ENCODE measurements at regions not wholly inside any gene's neighbourhood (a gene's known extent, or its start where the extent isn't known, plus 50 kb on each side); places are given as distances from the start of the nearest gene placed in this dataset.
"Not testable (repeated sequence)": the region's sequence is repeated elsewhere in the genome, so short reads cannot be mapped to it uniquely, and the experiment has no call there.

DNA sequence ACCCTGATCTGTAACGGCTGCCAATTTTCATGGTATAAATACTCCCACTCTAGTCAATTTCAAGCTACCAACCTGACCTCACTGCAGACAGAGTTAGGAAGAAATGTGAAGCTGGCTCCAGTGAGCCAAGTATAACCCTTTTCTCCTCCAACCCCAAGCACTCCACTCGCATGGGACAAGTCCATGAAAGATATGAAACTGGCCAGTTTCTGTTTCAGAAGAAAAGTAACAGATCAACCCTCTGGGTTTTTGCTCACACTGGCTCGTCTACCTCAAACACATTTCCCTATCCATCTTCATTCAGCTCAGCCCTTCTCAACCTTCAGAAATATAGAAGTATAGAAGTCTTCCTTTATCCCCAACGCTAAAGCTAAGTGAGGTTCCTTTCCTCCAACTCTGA, 82.4 kb upstream of the NDP start:
- no peak for DNase-seq
- peak overlapping the region; percentile 54 for H3K27ac Mint-ChIP-seq
- H3K4me3 Mint-ChIP-seq: no peak overlapping the region
- peaks cover 39% of the 10 kb centered on the region for H3K9me3 Mint-ChIP-seq
- H3K36me3 Mint-ChIP-seq (ENCODE audit: low read depth): no peaks in the 10 kb centered on the region
- H3K27me3 Mint-ChIP-seq (ENCODE audit: low read depth, poor library complexity): peaks cover 9% of the 10 kb centered on the region
- TF ChIP-seq, protein P1, sequence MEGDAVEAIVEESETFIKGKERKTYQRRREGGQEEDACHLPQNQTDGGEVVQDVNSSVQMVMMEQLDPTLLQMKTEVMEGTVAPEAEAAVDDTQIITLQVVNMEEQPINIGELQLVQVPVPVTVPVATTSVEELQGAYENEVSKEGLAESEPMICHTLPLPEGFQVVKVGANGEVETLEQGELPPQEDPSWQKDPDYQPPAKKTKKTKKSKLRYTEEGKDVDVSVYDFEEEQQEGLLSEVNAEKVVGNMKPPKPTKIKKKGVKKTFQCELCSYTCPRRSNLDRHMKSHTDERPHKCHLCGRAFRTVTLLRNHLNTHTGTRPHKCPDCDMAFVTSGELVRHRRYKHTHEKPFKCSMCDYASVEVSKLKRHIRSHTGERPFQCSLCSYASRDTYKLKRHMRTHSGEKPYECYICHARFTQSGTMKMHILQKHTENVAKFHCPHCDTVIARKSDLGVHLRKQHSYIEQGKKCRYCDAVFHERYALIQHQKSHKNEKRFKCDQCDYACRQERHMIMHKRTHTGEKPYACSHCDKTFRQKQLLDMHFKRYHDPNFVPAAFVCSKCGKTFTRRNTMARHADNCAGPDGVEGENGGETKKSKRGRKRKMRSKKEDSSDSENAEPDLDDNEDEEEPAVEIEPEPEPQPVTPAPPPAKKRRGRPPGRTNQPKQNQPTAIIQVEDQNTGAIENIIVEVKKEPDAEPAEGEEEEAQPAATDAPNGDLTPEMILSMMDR (IDR thresholded peaks at IDR 0.05): no peak
- no peaks in the 10 kb centered on the region for H3K4me1 Mint-ChIP-seq

DNA sequence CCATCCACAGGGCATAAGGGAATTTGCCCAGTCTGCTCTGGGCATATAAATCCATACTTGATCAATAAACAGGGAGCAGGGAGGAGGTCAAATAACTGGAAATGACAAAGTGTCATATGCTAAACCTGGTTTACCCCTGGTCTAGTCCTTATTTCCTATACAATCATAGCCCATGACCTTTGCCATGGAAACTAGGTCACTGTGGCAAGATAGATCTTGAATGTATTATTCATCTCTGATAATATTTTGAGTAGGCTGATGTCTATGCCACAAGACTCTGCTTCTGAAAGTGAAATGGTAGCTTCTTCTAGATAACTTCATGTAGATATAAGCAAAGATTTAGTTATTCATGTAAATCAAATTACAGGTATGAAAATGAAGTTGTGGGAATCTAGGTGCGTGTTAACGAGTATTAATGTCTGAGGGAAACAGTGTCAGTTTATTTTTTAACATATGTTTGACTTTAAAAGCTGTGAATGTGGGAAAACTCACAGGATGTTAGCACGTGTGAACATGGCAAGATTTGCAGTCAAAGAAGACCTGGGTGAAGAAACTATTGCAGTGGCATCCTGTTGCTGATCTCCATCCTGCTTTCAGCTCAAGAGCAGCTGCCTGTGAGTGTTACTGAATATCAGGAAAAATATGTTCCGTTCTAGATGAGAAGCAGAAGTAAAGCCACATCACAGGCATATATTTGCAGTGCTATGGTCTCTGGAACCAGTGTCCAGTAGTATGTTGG, 81.8 kb upstream of the NDP start:
- DNase-seq: no peak
- Mint-ChIP-seq H3K27me3 (ENCODE audit: low read depth, poor library complexity) (peaks cover 9% of the 10 kb centered on the region), H3K27ac (no peak overlapping the region), H3K36me3 (ENCODE audit: low read depth) (no peaks in the 10 kb centered on the region), H3K4me3 (no peak overlapping the region), H3K9me3 (peaks cover 38% of the 10 kb centered on the region), H3K4me1 (no peaks in the 10 kb centered on the region)
- TF ChIP-seq, protein P1 (IDR thresholded peaks at IDR 0.05): no peak

- not testable (repeated sequence) for H3K4me3 Mint-ChIP-seq; H3K27ac Mint-ChIP-seq; H3K4me1 Mint-ChIP-seq; DNase-seq; H3K36me3 Mint-ChIP-seq (ENCODE audit: low read depth); H3K27me3 Mint-ChIP-seq (ENCODE audit: low read depth, poor library complexity)
- peaks cover 53% of the 10 kb centered on the region for H3K9me3 Mint-ChIP-seq
Observed at GRCh38 chrX:44045106-44045505, 71.9 kb upstream of the NDP start.

DNA sequence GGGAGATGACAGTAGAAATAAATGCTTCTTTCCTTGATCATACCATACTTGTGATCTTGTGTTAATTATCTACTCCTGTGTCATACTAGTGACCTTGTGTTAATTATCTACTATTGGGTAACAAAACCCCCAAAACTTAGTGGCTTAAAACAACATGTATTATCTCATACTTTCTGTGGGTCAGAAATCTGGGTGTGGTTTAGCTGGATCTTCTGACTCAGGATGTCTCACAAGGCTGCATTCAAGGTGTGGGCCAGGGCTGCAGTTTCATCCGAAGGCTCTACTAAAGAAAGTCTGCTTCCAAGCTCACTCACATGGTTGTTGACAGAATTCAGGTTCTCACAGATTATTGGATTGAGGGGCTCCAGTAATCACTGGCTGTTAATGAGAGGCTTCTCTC, 70.3 kb upstream of the NDP start:
- Mint-ChIP-seq H3K4me1 (peaks cover 7% of the 10 kb centered on the region), H3K4me3 (no peak overlapping the region), H3K36me3 (ENCODE audit: low read depth) (no peaks in the 10 kb centered on the region), H3K27me3 (ENCODE audit: low read depth, poor library complexity) (peaks cover 2% of the 10 kb centered on the region), H3K27ac (no peak overlapping the region), H3K9me3 (peaks cover 39% of the 10 kb centered on the region)
- DNase-seq: no peak
- TF ChIP-seq, protein P1 (IDR thresholded peaks at IDR 0.05): no peak

DNA sequence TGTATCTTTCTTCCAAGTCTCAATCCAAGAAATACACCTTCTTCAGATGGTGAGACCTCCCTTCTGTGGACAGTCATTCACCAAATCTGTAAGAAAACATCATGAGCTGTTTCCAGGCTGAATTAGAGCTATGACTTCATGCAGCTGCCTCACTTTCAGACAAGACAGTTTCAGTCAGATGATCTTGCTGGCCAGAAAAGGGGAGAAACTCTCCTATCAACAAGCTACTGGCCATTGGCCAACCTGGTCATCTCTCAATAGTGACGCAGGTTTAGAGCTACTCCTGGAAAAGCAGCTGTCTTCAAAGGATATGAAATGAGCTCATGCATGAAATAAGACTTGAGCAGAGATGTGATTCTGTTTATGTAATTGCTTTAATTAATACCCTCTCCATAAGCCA, 69.6 kb upstream of the NDP start:
- Mint-ChIP-seq H3K9me3 (peaks cover 32% of the 10 kb centered on the region), H3K27me3 (ENCODE audit: low read depth, poor library complexity) (no peaks in the 10 kb centered on the region), H3K27ac (no peak overlapping the region), H3K4me1 (peaks cover 7% of the 10 kb centered on the region), H3K36me3 (ENCODE audit: low read depth) (no peaks in the 10 kb centered on the region), H3K4me3 (no peak overlapping the region)
- TF ChIP-seq, protein P1 (IDR thresholded peaks at IDR 0.05): no peak
- no peak for DNase-seq

DNA sequence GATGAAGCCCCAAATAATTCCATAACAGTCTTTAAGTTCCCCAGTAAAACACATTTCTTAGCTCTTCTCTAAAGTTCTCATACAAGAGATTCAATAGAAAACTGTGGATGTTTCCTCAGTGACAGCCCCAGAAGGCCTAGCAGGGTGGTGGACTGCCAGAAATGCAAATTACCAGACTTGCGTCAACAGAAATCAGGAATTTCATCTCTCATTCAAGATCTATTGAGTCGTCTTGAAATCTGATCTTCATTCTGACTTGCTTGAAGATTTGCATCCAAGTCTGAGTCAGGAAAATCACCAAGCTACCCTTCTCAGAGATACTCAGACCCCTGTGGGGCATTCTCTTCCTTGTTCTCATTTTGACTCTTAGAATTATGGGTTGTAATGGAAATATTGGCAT, 68.9 kb upstream of the NDP start:
- Mint-ChIP-seq H3K27ac (no peak overlapping the region), H3K27me3 (ENCODE audit: low read depth, poor library complexity) (no peaks in the 10 kb centered on the region), H3K4me1 (peaks cover 7% of the 10 kb centered on the region), H3K36me3 (ENCODE audit: low read depth) (no peaks in the 10 kb centered on the region), H3K9me3 (peaks cover 26% of the 10 kb centered on the region), H3K4me3 (no peak overlapping the region)
- DNase-seq: no peak
- TF ChIP-seq, protein P1 (IDR thresholded peaks at IDR 0.05): no peak
